SK-N-SH (cell line): ENCODE measurements at regions not wholly inside any gene's neighbourhood (a gene's known extent, or its start where the extent isn't known, plus 50 kb on each side); places are given as distances from the start of the nearest gene placed in this dataset.

ENCODE experiments used
- CTCF ChIA-PET: fragments of 300-600, 350-600 bp; formaldehyde crosslinking; extraction: SDS; loops from one replicate; lab custom pipeline; 2021; lab: Yijun Ruan, JAX
- POLR2A ChIA-PET: fragments of 350-600 bp; sonication (Branson Sonifier 250); formaldehyde crosslinking; extraction: SDS; loops from one replicate; lab custom pipeline; 2020; ENCODE audit warnings: antibody characterized with exemption, inconsistent platforms; lab: Yijun Ruan, JAX
- DNase-seq: peaks from one replicate; pipeline ENCODE4 v3.0.0; 2012
- H2AFZ ChIP-seq: fragments of 200-600 bp; sonication (generic); 2 replicates; pipeline ENCODE4 v1.8.1; 2016; ENCODE audit warnings: antibody characterized with exemption, mild to moderate bottlenecking, low read depth
- H3F3A ChIP-seq: fragments of 200-600 bp; sonication (generic); replicated peaks from 2 replicates; pipeline ENCODE3; 2016; ENCODE audit warnings: antibody characterized with exemption, mild to moderate bottlenecking; ENCODE audit not compliant: insufficient read depth
- H3K27ac ChIP-seq, 2 experiments: fragments of 200-500 bp in 1 of 2; fragments of 200-600 bp in 1 of 2; sonication (Bioruptor generic) in 1 of 2; sonication (generic), shearing (Covaris generic) in 1 of 2; 2 replicates each; pipeline versions ENCODE4 v1.5.1 to v1.6.1; 2014 to 2016; ENCODE audit warnings: low read depth in 2 of 2, inconsistent platforms in 1 of 2, low read length in 1 of 2, mild to moderate bottlenecking in 1 of 2, mixed read lengths in 1 of 2
- H3K27me3 ChIP-seq: fragments of 200-600 bp; sonication (generic), shearing (Covaris generic); 2 replicates; pipeline ENCODE4 v1.6.1; 2016; ENCODE audit warnings: mixed run types; ENCODE audit not compliant: insufficient read depth
- H3K36me3 ChIP-seq, 2 experiments: fragments of 200-500 bp in 1 of 2; fragments of 200-600 bp in 1 of 2; sonication (Bioruptor generic) in 1 of 2; sonication (generic) in 1 of 2; replicated peaks in 1 of 2; 2 replicates each; pipeline versions ENCODE3 to v1.5.1; 2014 to 2016; ENCODE audit warnings: low read length in 1 of 2, mild to moderate bottlenecking in 1 of 2; ENCODE audit not compliant: insufficient read depth in 2 of 2, control insufficient read depth in 1 of 2
- H3K4me1 ChIP-seq, 2 experiments: fragments of 200-500 bp in 1 of 2; fragments of 200-600 bp in 1 of 2; sonication (Bioruptor generic) in 1 of 2; sonication (generic), shearing (Covaris generic) in 1 of 2; 2 replicates each; pipeline versions ENCODE4 v1.5.1 to v1.6.1; 2014 to 2016; ENCODE audit warnings: low read depth in 1 of 2, low read length in 1 of 2, mixed run types in 1 of 2; ENCODE audit not compliant: insufficient read depth in 2 of 2, control insufficient read depth in 1 of 2
- H3K4me2 ChIP-seq: fragments of 200-600 bp; sonication (generic), shearing (Covaris generic); 2 replicates; pipeline ENCODE4 v1.6.1; 2017; ENCODE audit warnings: mixed run types
- H3K4me3 ChIP-seq, 2 experiments: fragments of 200-500 bp in 1 of 2; fragments of 200-600 bp in 1 of 2; sonication (Bioruptor generic) in 1 of 2; sonication (generic), shearing (Covaris generic) in 1 of 2; 2 replicates each; pipeline versions ENCODE4 v1.5.1 to v1.8.1; 2014 to 2016; ENCODE audit warnings: low read depth in 2 of 2, inconsistent platforms in 1 of 2, low read length in 1 of 2, mild to moderate bottlenecking in 1 of 2, mixed read lengths in 1 of 2, moderate library complexity in 1 of 2
- H3K79me2 ChIP-seq: fragments of 200-600 bp; sonication (generic); 2 replicates; pipeline ENCODE4 v1.8.1; 2017; ENCODE audit warnings: mild to moderate bottlenecking; ENCODE audit not compliant: insufficient read depth
- H3K9ac ChIP-seq: fragments of 200-600 bp; sonication (generic); 2 replicates; pipeline ENCODE4 v1.6.1; 2017; ENCODE audit warnings: mixed run types
- H3K9me2 ChIP-seq: fragments of 200-600 bp; sonication (generic); 2 replicates; pipeline ENCODE4 v1.6.1; 2017; ENCODE audit warnings: mixed run types
- H3K9me3 ChIP-seq: fragments of 200-600 bp; sonication (generic); 2 replicates; pipeline ENCODE4 v1.6.1; 2017; ENCODE audit warnings: mixed run types, mild to moderate bottlenecking, moderate library complexity
- H4K20me1 ChIP-seq: fragments of 200-600 bp; sonication (generic); 2 replicates; pipeline ENCODE4 v1.6.1; 2017; ENCODE audit warnings: mild to moderate bottlenecking, mixed run types; ENCODE audit not compliant: insufficient read depth
- ELF1 ChIP-seq: IDR thresholded peaks from 2 replicates; pipeline ENCODE4 v1.4.0; 2012
- EZH2phosphoT487 ChIP-seq: fragments of 200-600 bp; sonication (generic); IDR thresholded peaks from 2 replicates; pipeline ENCODE4 v1.6.1; 2017; ENCODE audit warnings: low read depth, mixed run types, mild to moderate bottlenecking, antibody characterized with exemption, moderate library complexity, borderline replicate concordance
- MAX ChIP-seq: IDR thresholded peaks from 2 replicates; pipeline ENCODE4 v1.4.0; 2012; ENCODE audit warnings: low read depth
- MEF2A ChIP-seq: IDR thresholded peaks from 2 replicates; pipeline ENCODE4 v1.4.0; 2012; ENCODE audit warnings: low read depth, borderline replicate concordance
- MXI1 ChIP-seq: IDR thresholded peaks from 2 replicates; pipeline ENCODE4 v1.6.1; 2012; ENCODE audit warnings: mild to moderate bottlenecking, low read depth, low read length, improper control_type of control experiment
- NFIC ChIP-seq: IDR thresholded peaks from 2 replicates; pipeline ENCODE4 v1.4.0; 2012; ENCODE audit warnings: borderline replicate concordance
- NRF1 ChIP-seq: IDR thresholded peaks from 2 replicates; pipeline ENCODE4 v1.6.1; 2012; ENCODE audit warnings: low read depth, mild to moderate bottlenecking, low read length
- PBX3 ChIP-seq: IDR thresholded peaks from 2 replicates; pipeline ENCODE4; 2012
- RAD21 ChIP-seq: IDR thresholded peaks from 2 replicates; pipeline ENCODE4 v1.6.1; 2012; ENCODE audit warnings: mild to moderate bottlenecking, low read length
- REST ChIP-seq: IDR thresholded peaks from 2 replicates; pipeline ENCODE4 v1.6.1; 2012; ENCODE audit warnings: mild to moderate bottlenecking, low read depth, low read length, moderate library complexity
- RFX5 ChIP-seq: IDR thresholded peaks from 2 replicates; pipeline ENCODE4 v1.6.1; 2012; ENCODE audit warnings: mild to moderate bottlenecking, improper control_type of control experiment, low read length
- USF2 ChIP-seq: fragments of 150-350 bp; IDR thresholded peaks from 2 replicates; pipeline ENCODE4 v1.6.1; 2017; ENCODE audit warnings: antibody characterized with exemption, low read length, low read depth, borderline replicate concordance
- YY1 ChIP-seq: IDR thresholded peaks from 2 replicates; pipeline ENCODE4 v1.4.0; 2012; ENCODE audit warnings: low read depth, mild to moderate bottlenecking
- WGBS: methylation state at CpG from one replicate; pipeline ENCODE4 v1.1.6; 2017; ENCODE audit warnings: low lambda C conversion rate; 5-methylcytosine and 5-hydroxymethylcytosine counted together

- TF ChIP-seq RAD21 (no peak), ELF1 (no peak), MEF2A (no peak), MXI1 (no peak), MAX (no peak), PBX3 (no peak), RFX5 (no peak), YY1 (no peak), NRF1 (no peak), USF2 (no peak)
These were observed 81.1 kb upstream of the ADAMTS19 start (continued) for GRCh38 chr5:129378961-129379360.

GRCh38 chr5:129379406-129379805 is 80.7 kb upstream of the ADAMTS19 start:
- no peak overlapping the region for H3K9ac ChIP-seq
- POLR2A ChIA-PET, result no interaction called here
- no peaks in the 10 kb centered on the region for H3K27me3 ChIP-seq
- no peaks in the 10 kb centered on the region for H3K4me1 ChIP-seq
- CTCF ChIA-PET, result interaction anchor here (1.5 kb wide), 1 partner anchor 17 kb away, joined by 3 read pairs; no protein-coding TSS in a partner anchor
- WGBS, result 3% methylated on average over 4 of the region's 4 CpGs
- no peak overlapping the region for H3K27ac ChIP-seq
- no peak for TF ChIP-seq EZH2phosphoT487
- no peak for TF ChIP-seq NFIC
- no peak for TF ChIP-seq REST
- no peak for DNase-seq
- no peaks in the 10 kb centered on the region for H3F3A ChIP-seq
- H3K36me3 ChIP-seq, result no peaks in the 10 kb centered on the region
- no peak overlapping the region for H2AFZ ChIP-seq
- no peaks in the 10 kb centered on the region for H3K79me2 ChIP-seq
- no peaks in the 10 kb centered on the region for H4K20me1 ChIP-seq
- H3K4me3 ChIP-seq, result no peak overlapping the region
- H3K4me2 ChIP-seq, result no peak overlapping the region
- no peaks in the 10 kb centered on the region for H3K9me2 ChIP-seq
- no peaks in the 10 kb centered on the region for H3K9me3 ChIP-seq
